ENCODE measurements at regions not wholly inside any gene's neighbourhood (a gene's known extent, or its start where the extent isn't known, plus 50 kb on each side); places are given as distances from the start of the nearest gene placed in this dataset.

GRCh38 chr15:63439536-63440264, 58.1 kb upstream of the CA12 start:
- H3K4me1 ChIP-seq, result peaks cover 8% of the 10 kb centered on the region
- H3K27ac ChIP-seq, result no peak overlapping the region
- DNase-seq, result no peak
- TF ChIP-seq CTCF (IDR thresholded peaks at IDR 0.05), result no peak
- TF ChIP-seq POLR2A (IDR thresholded peaks at IDR 0.05), result no peak
- H3K36me3 ChIP-seq (ENCODE audit: low read depth, missing control alignments), result no peaks in the 10 kb centered on the region
- no peak overlapping the region for H3K4me3 ChIP-seq
- WGBS, 2 donors, result 85 to 86% methylated on average over 7 of the region's 7 CpGs
- H3K9me3 ChIP-seq, result no peaks in the 10 kb centered on the region
- intact Hi-C loops (cut with DNase I; ENCODE audit: low total_unique reads), result no loop called here
- H3K27me3 ChIP-seq, result no peaks in the 10 kb centered on the region

DNA sequence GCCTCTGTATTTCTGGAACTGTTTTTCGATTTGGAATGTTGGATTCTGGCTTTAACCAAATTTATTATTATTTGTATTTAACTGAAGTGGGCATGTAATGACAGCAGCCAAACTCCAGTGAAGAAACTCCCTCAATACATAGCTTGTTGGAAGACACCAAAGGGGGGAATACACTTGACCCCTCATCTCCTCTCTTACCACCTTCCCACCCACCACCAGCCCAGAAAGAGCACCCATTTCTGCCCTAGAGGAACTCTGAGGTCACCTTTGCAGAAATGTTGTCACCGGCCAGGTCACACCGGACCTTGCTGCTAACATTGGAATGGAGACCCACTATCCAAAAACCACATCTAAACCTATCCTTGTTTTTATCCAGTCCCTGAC, 58.6 kb upstream of the CA12 start:
- Histone ChIP-seq H3K4me3 (no peak overlapping the region), H3K9me3 (no peaks in the 10 kb centered on the region), H3K4me1 (peaks cover 8% of the 10 kb centered on the region), H3K36me3 (ENCODE audit: low read depth, missing control alignments) (no peaks in the 10 kb centered on the region), H3K27me3 (no peaks in the 10 kb centered on the region), H3K27ac (no peak overlapping the region)
- intact Hi-C loops (cut with DNase I; ENCODE audit: low total_unique reads), result no loop called here
- no peak for DNase-seq
- 81 to 85% methylated on average over 3 of the region's 3 CpGs for WGBS, 2 donors
- TF ChIP-seq POLR2A (IDR thresholded peaks at IDR 0.05) (no peak), CTCF (IDR thresholded peaks at IDR 0.05) (no peak)

DNA sequence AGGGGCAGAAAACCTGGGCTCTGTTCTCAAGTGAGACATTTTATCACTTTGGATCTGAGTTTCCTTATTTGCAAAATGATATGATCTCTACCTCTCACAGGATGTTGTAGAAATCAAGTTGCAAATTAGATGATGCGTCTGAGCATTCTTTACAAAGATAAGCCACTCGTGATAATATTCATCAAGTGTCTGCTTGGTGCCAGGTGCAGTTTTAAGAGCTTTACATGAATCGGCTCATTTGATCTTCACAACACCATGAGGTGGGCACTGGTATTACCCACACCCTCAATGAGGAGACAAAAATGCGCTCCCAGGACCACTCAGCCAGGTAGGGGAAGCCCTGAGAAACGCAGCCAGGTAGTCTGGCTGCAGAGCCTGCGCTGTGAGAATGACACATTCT, 59.1 kb upstream of the CA12 start:
- DNase-seq, result no peak
- TF ChIP-seq POLR2A (IDR thresholded peaks at IDR 0.05), result no peak
- TF ChIP-seq CTCF (IDR thresholded peaks at IDR 0.05), result no peak
- Histone ChIP-seq H3K9me3 (no peaks in the 10 kb centered on the region), H3K4me1 (peaks cover 8% of the 10 kb centered on the region), H3K27ac (no peak overlapping the region), H3K36me3 (ENCODE audit: low read depth, missing control alignments) (no peaks in the 10 kb centered on the region), H3K4me3 (no peak overlapping the region), H3K27me3 (no peaks in the 10 kb centered on the region)
- intact Hi-C loops (cut with DNase I; ENCODE audit: low total_unique reads), result no loop called here
- 66 to 80% methylated on average over 6 of the region's 6 CpGs for WGBS, 2 donors

GRCh38 chr15:63441266-63441665, 59.6 kb upstream of the CA12 start:
- intact Hi-C loops (cut with DNase I; ENCODE audit: low total_unique reads), result no loop called here
- H3K27ac ChIP-seq, result no peak overlapping the region
- 85 to 93% methylated on average over 2 of the region's 2 CpGs for WGBS, 2 donors
- no peaks in the 10 kb centered on the region for H3K36me3 ChIP-seq (ENCODE audit: low read depth, missing control alignments)
- H3K4me1 ChIP-seq, result peaks cover 8% of the 10 kb centered on the region
- no peak for TF ChIP-seq POLR2A (IDR thresholded peaks at IDR 0.05)
- no peaks in the 10 kb centered on the region for H3K9me3 ChIP-seq
- DNase-seq, result no peak
- no peaks in the 10 kb centered on the region for H3K27me3 ChIP-seq
- H3K4me3 ChIP-seq, result no peak overlapping the region

DNA sequence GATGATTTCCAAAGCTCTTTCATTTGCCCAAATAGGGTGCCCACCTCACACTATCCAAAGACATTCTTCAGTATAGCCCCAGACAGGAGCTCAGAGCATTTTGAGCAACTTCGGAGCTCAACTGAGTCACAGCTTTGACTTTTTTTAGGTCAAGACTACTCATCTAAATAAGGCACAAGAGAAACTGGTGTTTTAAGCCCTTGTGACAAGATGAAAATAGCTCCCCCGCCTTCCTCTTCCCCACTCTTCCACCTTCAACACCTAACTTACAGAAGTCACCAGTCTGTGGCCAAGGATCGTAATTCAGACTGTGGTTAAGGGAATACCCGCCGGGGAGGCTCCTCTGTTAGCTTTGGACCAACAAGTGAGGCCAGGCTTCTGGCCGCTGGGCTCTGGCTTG, 60.4 kb upstream of the CA12 start:
- H3K27ac ChIP-seq, result no peak overlapping the region
- DNase-seq, result no peak
- no peaks in the 10 kb centered on the region for H3K36me3 ChIP-seq (ENCODE audit: low read depth, missing control alignments)
- TF ChIP-seq CTCF (IDR thresholded peaks at IDR 0.05) (no peak), POLR2A (IDR thresholded peaks at IDR 0.05) (no peak)
- intact Hi-C loops (cut with DNase I; ENCODE audit: low total_unique reads), result no loop called here
- H3K27me3 ChIP-seq, result no peaks in the 10 kb centered on the region
- H3K9me3 ChIP-seq, result no peaks in the 10 kb centered on the region
- WGBS, 2 donors, result 87 to 88% methylated on average over 6 of the region's 6 CpGs
- H3K4me3 ChIP-seq, result no peak overlapping the region
- peaks cover 2% of the 10 kb centered on the region for H3K4me1 ChIP-seq
